ENCODE measurements at regions not wholly inside any gene's neighbourhood (a gene's known extent, or its start where the extent isn't known, plus 50 kb on each side); places are given as distances from the start of the nearest gene placed in this dataset.

- TF ChIP-seq, protein P1, sequence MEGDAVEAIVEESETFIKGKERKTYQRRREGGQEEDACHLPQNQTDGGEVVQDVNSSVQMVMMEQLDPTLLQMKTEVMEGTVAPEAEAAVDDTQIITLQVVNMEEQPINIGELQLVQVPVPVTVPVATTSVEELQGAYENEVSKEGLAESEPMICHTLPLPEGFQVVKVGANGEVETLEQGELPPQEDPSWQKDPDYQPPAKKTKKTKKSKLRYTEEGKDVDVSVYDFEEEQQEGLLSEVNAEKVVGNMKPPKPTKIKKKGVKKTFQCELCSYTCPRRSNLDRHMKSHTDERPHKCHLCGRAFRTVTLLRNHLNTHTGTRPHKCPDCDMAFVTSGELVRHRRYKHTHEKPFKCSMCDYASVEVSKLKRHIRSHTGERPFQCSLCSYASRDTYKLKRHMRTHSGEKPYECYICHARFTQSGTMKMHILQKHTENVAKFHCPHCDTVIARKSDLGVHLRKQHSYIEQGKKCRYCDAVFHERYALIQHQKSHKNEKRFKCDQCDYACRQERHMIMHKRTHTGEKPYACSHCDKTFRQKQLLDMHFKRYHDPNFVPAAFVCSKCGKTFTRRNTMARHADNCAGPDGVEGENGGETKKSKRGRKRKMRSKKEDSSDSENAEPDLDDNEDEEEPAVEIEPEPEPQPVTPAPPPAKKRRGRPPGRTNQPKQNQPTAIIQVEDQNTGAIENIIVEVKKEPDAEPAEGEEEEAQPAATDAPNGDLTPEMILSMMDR (IDR thresholded peaks at IDR 0.05; ENCODE audit: low read length, missing control alignments): no peak
- H3K4me3 ChIP-seq (replicated peaks; ENCODE audit: low read depth, low read length): no peak overlapping the region
- no peak for DNase-seq (ENCODE audit: low read depth)
These were observed 495.2 kb downstream of the GADD45G start for GRCh38 chr9:90100014-90100413.

DNA sequence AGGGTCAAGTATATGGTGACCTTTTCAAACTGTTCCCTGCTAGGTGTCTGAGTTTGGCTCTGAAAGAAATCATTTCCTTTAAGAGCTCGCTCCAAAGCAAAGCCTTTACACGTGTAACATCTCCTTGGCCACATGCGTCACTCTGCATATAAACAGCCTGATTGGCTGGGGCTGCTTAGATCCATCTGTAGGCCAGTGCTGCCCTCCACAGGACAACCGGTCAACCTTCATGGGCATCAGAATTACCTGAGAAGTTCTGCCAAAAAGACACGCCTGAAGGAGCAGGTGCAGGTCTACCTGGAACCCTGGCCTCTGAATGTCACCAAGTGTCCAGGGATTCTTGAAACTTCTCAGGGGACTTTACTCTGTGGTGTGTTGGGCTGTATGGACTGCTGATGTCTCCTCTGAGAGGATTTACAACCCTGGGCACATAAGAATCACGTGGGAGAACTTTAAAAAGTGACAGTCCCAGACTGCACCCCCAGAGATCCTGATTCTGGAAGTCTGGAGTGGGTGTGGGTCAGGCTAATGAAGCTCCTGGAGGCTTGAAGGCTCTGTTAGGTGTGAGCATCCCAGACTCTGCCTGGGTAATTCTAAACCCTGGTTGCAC lies 497.6 kb downstream of the GADD45G start:
- peak; percentile 87 for DNase-seq (ENCODE audit: low read depth)
- TF ChIP-seq, protein P1 (IDR thresholded peaks at IDR 0.05; ENCODE audit: low read length, missing control alignments): peak; percentile 69
- H3K4me3 ChIP-seq (replicated peaks; ENCODE audit: low read depth, low read length): no peak overlapping the region

- no peak for DNase-seq (ENCODE audit: low read depth)
- TF ChIP-seq, protein P1 (IDR thresholded peaks at IDR 0.05; ENCODE audit: low read length, missing control alignments): no peak
- no peak overlapping the region for H3K4me3 ChIP-seq (replicated peaks; ENCODE audit: low read depth, low read length)
These were observed 499.0 kb downstream of the GADD45G start for GRCh38 chr9:90103771-90104170.

DNA sequence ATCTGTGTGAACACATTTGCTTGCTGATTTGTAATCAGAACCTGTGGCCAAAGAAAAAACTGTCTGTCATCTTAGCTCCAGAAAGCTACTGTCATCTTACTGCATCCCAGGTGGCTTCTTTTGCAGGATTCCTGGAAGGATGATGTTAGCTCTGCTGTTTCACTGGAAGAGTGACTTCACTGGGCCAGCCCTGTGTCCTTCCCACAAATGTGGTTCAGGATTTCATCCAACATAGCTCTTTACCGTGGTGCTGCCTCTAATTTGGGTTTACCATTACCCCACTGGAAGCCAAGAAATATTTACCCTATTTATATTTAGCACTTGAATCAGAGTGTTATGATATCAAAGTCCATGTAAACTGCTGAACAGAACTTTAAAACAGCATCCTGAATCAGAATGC lies 501.0 kb downstream of the GADD45G start:
- DNase-seq (ENCODE audit: low read depth): no peak
- TF ChIP-seq, protein P1 (IDR thresholded peaks at IDR 0.05; ENCODE audit: low read length, missing control alignments): no peak
- no peak overlapping the region for H3K4me3 ChIP-seq (replicated peaks; ENCODE audit: low read depth, low read length)

DNA sequence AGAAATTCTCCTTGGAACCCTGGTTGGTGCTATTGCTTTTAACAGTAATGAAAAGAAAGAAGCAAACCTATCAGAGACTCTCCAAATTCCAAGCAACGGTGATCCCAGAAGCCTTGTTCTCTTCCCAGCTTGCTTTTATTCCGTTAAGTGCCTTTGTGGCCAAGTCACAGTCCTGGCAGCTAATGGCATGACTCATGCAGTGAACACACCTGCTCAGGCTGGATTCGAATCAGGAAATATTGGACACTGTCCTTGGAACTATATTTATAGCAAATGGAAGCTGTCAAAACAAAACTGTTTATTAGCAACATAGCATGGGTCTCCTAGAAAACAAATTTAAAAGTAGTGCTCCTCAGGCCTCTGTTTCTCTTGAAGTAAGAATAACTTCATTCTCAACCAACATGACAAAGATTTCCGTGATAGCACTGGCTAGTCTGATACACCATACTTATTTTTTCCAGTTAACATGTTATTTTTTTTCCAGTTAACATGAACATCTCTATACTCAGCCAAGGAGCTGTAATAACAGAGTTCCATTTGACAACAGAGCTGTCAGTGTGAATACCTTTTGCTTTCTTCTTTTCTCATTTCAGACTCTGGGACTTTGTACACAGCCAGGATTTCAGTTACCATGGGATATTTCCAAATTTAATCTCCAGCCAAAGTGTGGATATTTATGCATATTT lies 502.4 kb downstream of the GADD45G start:
- TF ChIP-seq, protein P1 (IDR thresholded peaks at IDR 0.05; ENCODE audit: low read length, missing control alignments): no peak
- DNase-seq (ENCODE audit: low read depth): no peak
- H3K4me3 ChIP-seq (replicated peaks; ENCODE audit: low read depth, low read length): no peak overlapping the region

GRCh38 chr9:90107726-90108655 lies 503.2 kb downstream of the GADD45G start:
- TF ChIP-seq, protein P1 (IDR thresholded peaks at IDR 0.05; ENCODE audit: low read length, missing control alignments): no peak
- no peak for DNase-seq (ENCODE audit: low read depth)
- H3K4me3 ChIP-seq (replicated peaks; ENCODE audit: low read depth, low read length): no peak overlapping the region
